ENCODE measurements at regions not wholly inside any gene's neighbourhood (a gene's known extent, or its start where the extent isn't known, plus 50 kb on each side); places are given as distances from the start of the nearest gene placed in this dataset.

DNA sequence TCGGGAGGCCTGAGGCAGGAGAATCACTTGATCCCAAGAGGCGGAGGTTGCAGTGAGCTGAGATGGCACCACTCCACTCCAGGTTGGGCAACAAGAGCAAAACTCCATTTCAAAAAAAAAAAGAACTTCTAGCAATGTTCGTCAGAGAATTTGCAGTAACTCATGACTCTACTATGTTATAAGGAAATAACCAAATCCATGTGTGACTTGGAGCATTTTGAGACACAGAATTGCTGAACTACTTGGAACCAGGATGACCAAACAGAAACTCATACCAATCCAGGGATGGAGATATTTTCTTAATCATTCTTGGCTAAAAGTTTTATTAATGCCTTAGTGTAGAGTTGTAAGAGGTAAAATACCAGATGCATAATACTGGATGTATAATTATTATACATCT is 99.9 kb upstream of the BNC2 start:
- no peak overlapping the region for H2BK120ac ChIP-seq (replicated peaks; ENCODE audit: low read depth, low read length)
- H3K14ac ChIP-seq (ENCODE audit: insufficient read length): no peak overlapping the region
- no peak overlapping the region for H3K27ac ChIP-seq (ENCODE audit: low read depth, low read length)
- H2BK5ac ChIP-seq (ENCODE audit: low read depth, low read length): no peak overlapping the region
- no peak overlapping the region for H4K8ac ChIP-seq (ENCODE audit: extremely low read depth, insufficient read depth, low read length)
- ChIA-PET CTCF (ENCODE audit: partially characterized antibody) (no interaction called here), POLR2A (ENCODE audit: partially characterized antibody) (no interaction called here)
- H4K91ac ChIP-seq (replicated peaks; ENCODE audit: insufficient read length, low read length): no peak overlapping the region
- H3K79me1 ChIP-seq (ENCODE audit: low read depth, low read length): no peaks in the 10 kb centered on the region
- no peak overlapping the region for H3K9ac ChIP-seq (replicated peaks in 1 of 4; ENCODE audit: extremely low read depth in 1 of 4, low read depth in 3 of 4, low read length in 3 of 4)
- H2BK12ac ChIP-seq (ENCODE audit: low read depth, low read length): no peak overlapping the region
- H2BK20ac ChIP-seq (ENCODE audit: low read length): no peak overlapping the region
- no peaks in the 10 kb centered on the region for H3K79me2 ChIP-seq (ENCODE audit: control insufficient read depth in 1 of 2, insufficient read depth in 2 of 2, low read length in 2 of 2)
- no peak overlapping the region for H3K56ac ChIP-seq (replicated peaks; ENCODE audit: insufficient read length, low read depth, low read length)
- H2AK5ac ChIP-seq (ENCODE audit: low read depth, low read length): no peak overlapping the region
- H3K27me3 ChIP-seq (replicated peaks in 1 of 4; ENCODE audit: control insufficient read depth in 3 of 4, extremely low read depth in 1 of 4, insufficient read depth in 3 of 4, low read length in 3 of 4): no peaks in the 10 kb centered on the region
- no peak for FAIRE-seq
- 91% methylated on average over 3 of the region's 3 CpGs; no CpG with 5 or more reads in 1 of the 2 experiments for WGBS, 2 experiments (ENCODE audit: extremely low coverage in 1 of 2, insufficient coverage in 1 of 2, insufficient read length in 1 of 2, insufficient replicate concordance in 2 of 2, low coverage in 1 of 2, low lambda C conversion rate in 2 of 2, missing lambda C conversion rate in 1 of 2)
- no peaks in the 10 kb centered on the region for H4K20me1 ChIP-seq (replicated peaks in 1 of 2; ENCODE audit: control insufficient read depth in 1 of 2, insufficient read depth in 2 of 2, low read length in 2 of 2)
- no peak overlapping the region for H3K23ac ChIP-seq (ENCODE audit: insufficient read length)
- DNase-seq (ENCODE audit: low read depth in 1 of 2, low spot score in 2 of 2): no peak
- no peak overlapping the region for H3K18ac ChIP-seq (ENCODE audit: extremely low read depth, low read length)
- no peak overlapping the region for H2AFZ ChIP-seq (ENCODE audit: low read length)
- H4K5ac ChIP-seq (ENCODE audit: insufficient read length, low read depth, low read length): no peak overlapping the region
- H3K23me2 ChIP-seq (ENCODE audit: low read depth, low read length): no peaks in the 10 kb centered on the region
- H2BK15ac ChIP-seq (ENCODE audit: low read length): no peak overlapping the region
- peaks cover 0 to 6% of the 10 kb centered on the region in 2 experiments; a peak in 2 of 4 replicates for H3K9me3 ChIP-seq (ENCODE audit: insufficient read depth in 2 of 2, low read depth in 1 of 2, low read length in 1 of 2)
- no peaks in the 10 kb centered on the region for H3K36me3 ChIP-seq (ENCODE audit: control insufficient read depth in 2 of 4, insufficient read depth in 4 of 4, low read length in 3 of 4)
- H3K4me3 ChIP-seq (ENCODE audit: extremely low read depth in 1 of 4, insufficient read depth in 2 of 4, low read depth in 3 of 4, low read length in 4 of 4): no peak overlapping the region
- H3K4me2 ChIP-seq (ENCODE audit: insufficient read depth in 1 of 2, low read depth in 2 of 2, low read length in 2 of 2): no peak overlapping the region
- no peaks in the 10 kb centered on the region for H3K4me1 ChIP-seq (replicated peaks in 1 of 4; ENCODE audit: control insufficient read depth in 3 of 4, insufficient read depth in 4 of 4, low read length in 3 of 4)
- no peak overlapping the region for H3K4ac ChIP-seq (replicated peaks; ENCODE audit: insufficient read length, low read depth, low read length)
- TF ChIP-seq BACH1 (IDR thresholded peaks at IDR 0.05; ENCODE audit: low read length) (no peak), CTBP2 (IDR thresholded peaks at IDR 0.05; ENCODE audit: borderline replicate concordance, insufficient read depth, insufficient read length, low read length) (no peak), E2F6 (IDR thresholded peaks at IDR 0.05) (no peak), POLR2AphosphoS5 (IDR thresholded peaks at IDR 0.05; ENCODE audit: low read depth, low read length) (no peak), FOSL1 (IDR thresholded peaks at IDR 0.05; ENCODE audit: insufficient read depth, low read depth, low read length) (no peak), SIN3A (conservative IDR thresholded peaks at IDR 0.05 in 1 of 2, IDR thresholded peaks at IDR 0.05 in 1 of 2; ENCODE audit: low read depth in 1 of 2, low read length in 2 of 2) (no peak), CBX8 (IDR thresholded peaks at IDR 0.05; ENCODE audit: borderline replicate concordance, low read depth, low read length) (no peak), HDAC6 (IDR thresholded peaks at IDR 0.05; ENCODE audit: low read depth, low read length) (no peak), GABPA (IDR thresholded peaks at IDR 0.05; ENCODE audit: borderline replicate concordance, insufficient read depth, low read length) (no peak), SAP30 (IDR thresholded peaks at IDR 0.05; ENCODE audit: insufficient read depth, insufficient replicate concordance, low read length) (no peak), NRF1 (IDR thresholded peaks at IDR 0.05; ENCODE audit: low read depth, low read length) (no peak), YY1 (IDR thresholded peaks at IDR 0.05; ENCODE audit: low read depth, low read length) (no peak), RBBP5 (IDR thresholded peaks at IDR 0.05; ENCODE audit: borderline replicate concordance, low read depth, low read length) (no peak), EZH2 (IDR thresholded peaks at IDR 0.05; ENCODE audit: low read depth, low read length, severe bottlenecking) (no peak)

All from H1 (cell line).